Left cardiac atrium (tissue), 4 donors: ENCODE measurements at regions not wholly inside any gene's neighbourhood (a gene's known extent, or its start where the extent isn't known, plus 50 kb on each side); places are given as distances from the start of the nearest gene placed in this dataset.

ENCODE experiments used
- ATAC-seq, 2 donors: fragments of 200-7000 bp; cut with Tn5 transposase; one replicate each; pipeline ENCODE4 v1.9.1; 2020; ENCODE audit warnings: mild to moderate bottlenecking in 2 of 2, moderate library complexity in 2 of 2
- DNase-seq: peaks from one replicate; pipeline ENCODE4 v3.0.0-alpha.2; 2020
- intact Hi-C, 2 donors: fragments of 100-400 bp; cut with DNase I; formaldehyde crosslinking; loops; one replicate each; pipeline versions ENCODE4 v1.14.1 to v1.15.1; 2022 to 2023
- donor health status: DM: no; HTN: yes; CAD: no.
- donor health status: DM: no; HTN: yes; CAD: no; lungs with severe emphysema.
- donor health status: DM: yes; HTN: yes; CAD: no.
- donor health status: Dilated cardiomyopathy.

DNA sequence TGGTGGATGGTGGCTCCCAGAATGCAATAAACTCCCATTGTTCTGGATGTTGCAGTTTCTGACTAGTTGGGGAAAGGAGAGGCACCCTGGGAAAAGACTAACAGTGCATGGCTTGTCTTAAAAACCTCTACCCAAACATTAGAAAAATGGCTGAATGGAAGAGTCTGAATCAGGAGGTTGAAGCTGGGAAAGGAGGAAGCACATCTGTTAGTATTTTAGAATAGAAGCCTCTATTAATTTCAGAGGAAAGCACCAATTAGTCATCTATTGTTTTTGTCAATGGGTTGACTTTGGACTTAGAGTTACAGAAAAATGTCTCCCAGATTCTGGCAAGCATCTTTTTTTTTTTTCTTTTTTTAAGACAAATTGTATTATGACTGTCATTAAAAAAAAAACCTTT lies 56.1 kb upstream of the ELMO1 start:
- ATAC-seq (no peak), DNase-seq (no peak)
- intact Hi-C loops = loop anchor here in 1 of 2 donors (10.0 kb wide), 1 partner anchor 300 kb away; no protein-coding TSS in a partner anchor

DNA sequence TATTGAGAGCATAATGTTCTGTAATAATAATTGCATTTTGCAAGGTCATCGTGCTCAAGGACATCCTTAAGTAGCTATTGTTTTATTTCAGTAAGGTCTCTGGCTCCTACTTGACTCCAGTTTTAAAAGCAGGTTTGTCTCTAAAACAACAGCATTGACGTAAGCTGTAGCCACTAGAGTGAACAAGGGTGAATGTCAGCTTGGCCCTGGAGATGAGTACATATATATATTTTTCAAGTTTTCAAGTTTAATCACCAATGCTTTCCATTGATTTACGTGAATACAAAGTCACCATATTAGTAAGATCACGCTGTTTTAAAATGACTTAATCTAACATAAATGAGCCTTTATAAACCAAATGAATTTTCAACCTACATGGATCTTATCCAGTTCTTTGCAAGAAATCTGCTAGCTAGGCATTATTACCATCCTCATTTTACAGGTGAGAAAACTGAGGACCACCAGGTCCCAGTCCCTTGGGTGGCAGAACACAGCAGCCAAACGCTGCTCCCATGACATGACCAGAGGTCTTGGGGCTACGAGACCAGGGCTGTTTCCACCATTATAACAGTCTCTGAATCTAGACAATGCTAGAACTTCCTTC lies 57.2 kb upstream of the ELMO1 start:
- DNase-seq (no peak), ATAC-seq (no peak)
- intact Hi-C loops = loop anchor here in 1 of 2 donors (10.0 kb wide), 1 partner anchor 301 kb away; no protein-coding TSS in a partner anchor

DNA sequence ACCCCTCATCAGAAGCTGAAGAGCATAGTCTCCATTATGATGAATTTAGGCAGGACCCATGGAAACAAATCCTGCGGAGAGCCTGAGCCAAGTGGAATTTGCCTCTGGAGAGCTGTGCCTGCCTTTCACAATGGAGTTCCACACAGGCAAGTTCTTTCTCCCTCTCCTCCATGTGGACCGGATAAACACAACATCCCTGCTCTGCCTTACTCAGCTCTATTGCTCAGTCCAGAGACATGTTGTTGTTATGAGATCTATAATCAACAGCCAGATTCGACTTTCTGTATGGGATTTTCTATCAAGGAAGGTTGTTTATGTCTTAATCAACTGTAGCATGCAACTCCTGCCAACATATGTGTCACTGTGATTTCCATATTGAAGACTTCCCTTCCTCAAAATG lies 59.5 kb upstream of the ELMO1 start:
- intact Hi-C loops = loop anchor here in 1 of 2 donors (10.0 kb wide), 1 partner anchor 303 kb away; no protein-coding TSS in a partner anchor
- ATAC-seq = no peak
- DNase-seq = no peak

DNA sequence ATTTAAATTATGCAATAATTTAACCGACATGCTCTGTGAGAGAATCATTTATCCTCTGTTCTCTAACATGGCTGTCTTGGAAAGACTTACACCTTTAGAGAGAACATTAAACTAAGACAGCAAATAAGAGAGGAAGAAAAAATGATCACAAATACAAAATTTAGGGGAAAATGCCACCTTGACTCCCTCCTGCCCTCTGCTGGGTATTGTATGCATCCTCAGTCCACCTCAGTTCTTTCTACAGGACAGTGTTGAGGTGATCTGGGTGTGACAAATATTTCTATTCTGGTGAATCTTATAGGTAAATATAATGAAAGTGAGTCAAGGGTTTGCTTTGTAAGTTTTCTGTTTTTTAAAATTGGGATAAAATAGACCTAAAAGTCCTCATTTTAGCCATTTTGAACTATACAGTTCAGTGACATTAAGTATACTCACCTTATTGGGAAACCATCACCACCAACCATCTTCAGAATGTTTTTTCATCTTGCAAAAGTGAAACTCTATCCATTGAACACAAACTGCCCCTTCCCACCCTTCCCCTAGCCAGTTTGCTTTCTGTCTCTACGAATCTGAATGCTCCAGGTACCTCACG lies 61.5 kb upstream of the ELMO1 start:
- intact Hi-C loops = loop anchor here (5.0 to 10.0 kb wide), 2 partner anchors 285 to 322 kb away; no protein-coding TSS in a partner anchor
- ATAC-seq (no peak), DNase-seq (no peak)

DNA sequence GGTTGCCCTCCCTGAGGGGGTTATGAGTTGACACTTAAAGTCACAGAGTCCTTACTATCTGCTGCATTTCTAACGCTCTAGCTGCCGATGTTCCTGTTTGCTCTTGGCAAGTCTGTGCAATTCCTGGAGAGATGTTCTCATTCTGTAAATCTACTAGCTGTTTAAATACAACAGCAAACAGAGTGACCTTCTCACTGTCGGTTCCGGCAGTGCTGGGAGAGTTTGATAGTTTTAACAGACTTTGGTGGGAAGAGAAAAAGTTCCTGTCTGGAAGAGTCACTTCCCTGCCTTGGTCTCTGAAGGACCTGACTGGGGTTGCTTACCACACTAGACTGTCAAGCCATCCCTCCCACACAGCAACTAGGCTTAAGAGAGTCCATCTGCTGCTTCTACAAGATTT lies 63.3 kb upstream of the ELMO1 start:
- ATAC-seq (no peak), DNase-seq (no peak)
- intact Hi-C loops = loop anchor here (5.0 to 10.0 kb wide), 2 partner anchors 287 to 320 kb away; no protein-coding TSS in a partner anchor

DNA sequence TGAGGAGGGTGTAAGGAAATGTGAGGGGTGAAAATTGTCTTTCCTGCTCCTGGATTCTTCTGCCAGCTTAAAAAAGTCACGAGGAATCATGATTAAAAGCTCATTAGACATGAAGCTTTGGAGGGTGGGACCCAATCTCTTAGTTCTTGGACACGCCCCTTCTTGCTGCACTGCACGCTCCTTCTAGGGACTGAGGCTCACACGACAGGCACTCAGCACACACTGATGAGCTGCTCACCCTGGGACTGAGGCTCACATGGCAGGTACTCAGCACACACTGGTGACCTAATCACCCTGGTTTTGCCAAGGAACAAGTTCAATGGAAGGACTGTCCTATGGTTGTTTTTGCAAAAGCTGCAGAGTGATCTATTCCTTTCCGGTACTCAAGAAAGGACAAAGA lies 65.8 kb upstream of the ELMO1 start:
- ATAC-seq (no peak), DNase-seq (no peak)
- intact Hi-C loops = loop anchor here (5.0 to 10.0 kb wide), 2 partner anchors 290 to 318 kb away; no protein-coding TSS in a partner anchor

DNA sequence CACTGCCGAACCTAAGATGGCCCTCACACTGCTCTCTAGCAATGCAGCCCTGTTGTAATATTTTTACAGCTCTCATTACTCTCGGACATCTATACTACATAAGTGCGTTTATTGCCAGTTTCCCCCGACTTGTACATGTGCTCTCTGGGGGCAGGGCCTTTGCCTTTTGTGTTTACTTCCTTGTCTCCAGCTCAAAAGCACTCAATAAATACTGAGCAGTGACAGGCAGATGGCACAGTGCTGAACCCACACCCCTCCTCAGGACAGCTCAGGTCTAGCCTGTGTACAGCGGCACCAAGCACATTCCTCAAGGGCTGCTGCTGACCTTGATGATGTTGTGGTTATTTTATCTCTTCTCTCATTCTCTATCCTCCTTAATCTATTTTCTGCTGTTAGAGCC lies 68.0 kb upstream of the ELMO1 start:
- DNase-seq (no peak), ATAC-seq (no peak)
- intact Hi-C loops = loop anchor here in 1 of 2 donors (10.0 kb wide), 1 partner anchor 292 kb away; no protein-coding TSS in a partner anchor

DNA sequence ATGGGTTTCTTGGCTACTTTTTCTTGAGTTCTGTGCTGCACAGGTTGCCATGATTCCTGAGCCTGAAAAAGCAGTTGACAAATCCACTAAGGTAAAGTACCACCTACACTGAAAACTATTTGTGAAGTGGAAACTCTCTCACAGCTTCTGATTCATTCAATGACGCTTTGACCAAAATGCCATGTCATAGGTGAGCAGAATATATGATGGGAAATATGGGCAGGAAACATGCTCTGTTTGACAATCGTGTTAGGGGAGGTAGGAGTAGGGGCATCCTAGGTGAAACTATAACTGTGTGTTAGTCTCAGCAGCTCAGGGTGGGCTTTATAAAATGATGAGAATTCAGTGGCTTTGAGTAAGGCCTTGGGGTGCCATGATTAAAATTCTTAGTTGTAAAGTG lies 69.6 kb upstream of the ELMO1 start:
- ATAC-seq (no peak), DNase-seq (no peak)
- intact Hi-C loops = loop anchor here in 1 of 2 donors (10.0 kb wide), 1 partner anchor 293 kb away; no protein-coding TSS in a partner anchor

DNA sequence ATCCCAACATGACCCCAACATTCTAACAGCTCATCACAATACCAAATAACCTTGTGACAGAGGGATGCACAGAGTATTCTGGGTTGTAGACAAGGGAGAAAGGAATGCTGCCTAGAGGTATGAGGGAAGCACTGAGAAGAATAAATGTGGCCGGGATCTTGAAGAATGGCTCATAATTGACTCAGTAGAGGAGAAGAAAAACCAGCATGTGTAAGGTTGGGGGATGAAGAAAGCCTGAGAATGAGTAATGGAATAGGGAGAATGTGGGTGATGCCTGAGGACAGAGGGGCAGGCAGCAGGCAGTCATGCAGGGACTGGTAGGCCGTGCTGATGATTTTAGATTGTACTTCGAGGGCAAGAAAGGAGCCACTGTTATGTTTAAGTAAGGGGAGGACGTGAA lies 75.4 kb upstream of the ELMO1 start:
- ATAC-seq (no peak), DNase-seq (no peak)
- intact Hi-C loops = no loop called here

DNA sequence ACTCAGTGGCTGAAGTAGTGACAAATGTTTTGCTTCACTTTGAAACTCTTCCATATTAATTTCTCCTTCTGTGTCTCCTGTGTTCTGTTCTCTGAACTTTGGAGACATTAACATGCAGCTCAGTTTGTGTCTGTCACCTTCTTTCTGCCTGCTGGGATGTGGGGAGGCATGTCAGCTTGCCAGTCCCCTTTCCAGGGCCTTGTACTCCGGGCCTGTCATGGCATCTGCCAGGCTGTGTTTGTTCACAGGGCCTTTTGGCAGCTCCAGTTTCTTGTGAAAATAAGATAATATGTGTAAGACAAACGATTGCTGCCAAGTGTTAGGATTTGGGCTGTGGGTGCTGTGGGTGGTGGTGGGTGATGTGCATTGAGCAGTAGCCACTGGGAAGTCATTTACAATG lies 76.1 kb upstream of the ELMO1 start:
- intact Hi-C loops = no loop called here
- ATAC-seq (no peak), DNase-seq (no peak)

DNA sequence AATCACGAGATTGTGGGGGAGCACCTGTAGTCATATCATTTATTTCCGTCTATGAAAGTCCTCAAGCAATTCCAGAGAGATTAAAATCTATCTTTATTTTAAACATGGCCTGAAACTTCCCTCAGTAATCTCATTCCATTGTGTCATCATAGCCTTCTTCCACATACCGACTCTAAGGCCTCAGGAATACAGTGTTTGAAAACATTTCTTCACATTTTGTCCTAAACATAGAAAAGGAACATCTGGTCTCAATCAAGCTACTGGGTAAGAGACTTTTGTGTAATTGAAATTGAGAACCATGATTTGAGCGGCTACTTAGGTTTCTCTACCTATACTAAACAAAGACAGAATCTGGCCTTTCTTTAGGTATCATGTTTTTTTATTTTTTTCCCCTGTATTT lies 78.0 kb upstream of the ELMO1 start:
- DNase-seq = no peak
- intact Hi-C loops = no loop called here
- no peak for ATAC-seq

DNA sequence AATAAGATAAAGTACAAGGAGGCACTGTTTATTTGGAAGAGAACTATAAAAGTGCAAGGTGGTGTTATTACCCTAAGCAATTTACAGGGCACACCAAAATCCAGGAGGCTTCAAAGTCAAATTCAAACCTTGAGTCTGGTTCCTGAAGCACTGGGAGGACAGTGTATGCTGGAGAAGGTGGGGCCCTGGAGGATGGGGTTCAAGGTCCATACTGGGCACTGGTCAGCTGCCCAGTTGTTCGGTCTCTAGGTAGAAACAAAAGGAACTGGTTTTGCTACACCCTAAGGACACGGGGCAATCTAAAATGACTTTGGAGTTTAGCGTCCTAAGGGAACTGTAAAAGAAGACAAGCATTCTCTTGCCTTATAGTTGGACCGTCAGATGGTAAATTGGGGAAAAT lies 78.4 kb upstream of the ELMO1 start:
- intact Hi-C loops = no loop called here
- no peak for ATAC-seq
- no peak for DNase-seq

DNA sequence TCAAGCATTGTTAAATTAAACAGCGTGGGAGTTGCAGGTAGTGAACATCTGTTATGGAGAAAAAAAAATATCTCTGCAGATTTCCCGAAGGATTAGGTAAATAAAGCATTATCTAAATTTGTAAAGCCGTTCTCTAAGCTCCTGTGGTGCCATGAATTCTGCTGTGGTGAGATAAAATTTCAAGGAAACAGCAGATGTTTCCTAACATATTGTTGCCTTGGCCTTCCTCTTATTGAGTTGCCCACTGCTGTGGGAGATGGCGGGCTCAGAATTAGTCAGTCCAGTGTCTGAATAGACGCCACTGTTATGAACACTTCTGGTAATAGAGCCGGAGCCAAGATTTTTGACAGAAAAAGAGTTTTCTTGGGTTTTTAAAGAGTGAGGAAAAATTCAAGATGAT lies 82.6 kb upstream of the ELMO1 start:
- DNase-seq (no peak), ATAC-seq (peak; percentile 30 to 72)
- intact Hi-C loops = no loop called here

DNA sequence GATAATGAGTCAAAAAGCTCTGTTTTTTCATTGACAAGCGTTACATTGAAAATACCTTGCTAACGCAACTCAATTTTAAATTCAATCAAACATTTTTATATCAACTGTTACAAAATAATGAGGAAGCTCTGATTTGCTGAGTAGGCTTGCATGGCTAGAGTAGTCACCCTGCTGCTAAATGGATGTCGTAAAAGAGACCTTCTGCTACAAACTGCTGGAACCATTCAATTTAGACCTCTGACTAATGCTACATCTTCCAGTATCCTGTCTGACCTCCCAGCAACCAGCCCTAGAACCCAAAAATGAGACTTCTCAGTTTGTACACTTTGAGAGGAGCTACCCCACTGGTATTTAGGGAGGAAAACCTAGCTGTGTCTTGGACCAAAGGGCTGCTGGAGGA lies 84.0 kb upstream of the ELMO1 start:
- intact Hi-C loops = no loop called here
- DNase-seq = no peak
- ATAC-seq = no peak

DNA sequence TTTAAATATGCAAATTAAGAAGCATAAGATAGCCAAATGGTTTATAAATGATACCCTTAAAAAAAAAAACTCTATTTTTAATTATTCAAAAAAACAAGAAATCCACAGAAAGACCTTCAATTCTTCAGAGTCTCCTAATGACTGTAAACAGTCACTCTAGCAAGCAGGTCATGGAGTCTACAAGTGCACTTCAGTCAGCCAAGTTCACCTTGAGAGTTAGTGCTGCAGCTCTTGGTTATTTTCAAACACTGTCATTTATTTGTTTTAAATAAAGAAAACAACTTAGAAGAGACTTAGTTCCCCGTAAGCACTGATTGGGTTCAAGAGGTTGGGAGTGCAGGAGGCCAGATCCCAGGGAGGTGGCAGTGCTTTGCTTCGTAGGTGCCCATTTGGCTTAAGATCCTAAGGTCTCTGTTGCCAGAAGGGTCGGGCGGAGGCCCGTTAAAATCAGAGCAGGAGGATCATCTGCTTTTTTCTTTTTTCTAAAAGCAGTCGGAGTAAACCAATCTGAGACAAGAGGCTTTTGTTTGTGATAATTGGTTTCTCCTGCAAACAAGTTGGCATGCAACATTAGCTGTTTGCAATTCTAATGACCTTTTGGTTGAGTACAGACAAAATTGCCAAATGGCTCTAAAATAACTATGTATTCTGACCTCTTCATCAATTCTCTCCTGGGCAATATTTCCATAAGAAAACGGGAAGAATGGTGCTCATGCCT lies 86.4 kb upstream of the ELMO1 start:
- intact Hi-C loops = no loop called here
- DNase-seq (no peak), ATAC-seq (no peak)

DNA sequence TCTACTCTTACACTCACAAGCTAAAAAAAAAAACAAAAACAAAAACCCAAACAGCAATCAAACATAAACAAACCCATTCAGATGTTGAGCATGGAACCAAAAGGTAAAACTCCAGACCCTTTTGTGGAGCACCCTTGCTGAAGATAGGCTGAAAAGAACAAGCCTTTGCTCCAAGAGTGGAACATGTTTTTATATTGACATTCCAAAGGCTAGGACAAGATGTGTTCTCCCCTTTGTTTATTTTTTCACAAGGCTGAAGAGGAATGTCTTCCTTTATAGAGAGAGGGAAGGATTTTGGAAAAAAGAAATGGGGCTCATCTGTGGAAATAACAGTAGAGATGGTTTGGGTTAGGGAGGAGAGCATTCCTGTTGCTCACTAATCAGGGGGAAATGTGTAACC lies 87.2 kb upstream of the ELMO1 start:
- DNase-seq = no peak
- no peak for ATAC-seq
- intact Hi-C loops = no loop called here

DNA sequence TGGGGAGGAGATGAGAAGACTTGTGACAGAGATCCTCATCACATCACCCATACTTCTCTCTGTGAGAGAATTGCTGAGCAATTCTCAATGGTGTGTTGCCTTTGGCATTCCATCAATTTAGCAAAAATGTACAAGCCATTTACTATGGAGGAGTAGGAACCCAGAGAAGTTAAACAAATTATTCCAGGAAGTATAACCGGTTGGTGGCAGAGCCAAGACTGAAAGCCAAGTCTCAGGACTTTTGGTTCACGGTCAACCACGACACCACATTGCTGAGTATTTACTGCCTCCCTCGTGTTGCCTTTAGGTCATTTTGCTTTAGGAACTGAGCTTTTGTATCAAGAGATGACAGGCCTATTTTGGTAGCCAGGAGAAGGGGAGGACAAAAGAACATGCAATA lies 88.0 kb upstream of the ELMO1 start:
- intact Hi-C loops = no loop called here
- DNase-seq (no peak), ATAC-seq (no peak)

DNA sequence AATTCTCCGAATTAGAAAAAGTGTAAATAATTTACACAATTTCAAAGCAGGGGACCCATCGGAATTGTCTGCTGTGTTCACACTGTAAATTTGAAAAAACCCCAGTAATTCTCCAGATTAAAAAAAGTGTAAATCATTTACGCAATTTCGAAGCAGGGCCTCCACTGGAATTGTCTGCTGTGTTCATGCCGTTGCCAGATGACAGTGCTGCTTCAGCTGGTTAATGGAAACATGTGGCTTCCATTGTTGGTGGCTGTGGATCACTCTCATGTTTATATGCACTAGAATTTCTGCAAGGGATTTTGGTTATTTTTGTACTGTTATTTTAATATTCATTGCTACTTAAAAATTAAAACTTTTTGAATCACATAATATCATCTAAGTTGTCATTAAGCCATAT lies 88.8 kb upstream of the ELMO1 start:
- ATAC-seq = no peak
- intact Hi-C loops = no loop called here
- DNase-seq = no peak

DNA sequence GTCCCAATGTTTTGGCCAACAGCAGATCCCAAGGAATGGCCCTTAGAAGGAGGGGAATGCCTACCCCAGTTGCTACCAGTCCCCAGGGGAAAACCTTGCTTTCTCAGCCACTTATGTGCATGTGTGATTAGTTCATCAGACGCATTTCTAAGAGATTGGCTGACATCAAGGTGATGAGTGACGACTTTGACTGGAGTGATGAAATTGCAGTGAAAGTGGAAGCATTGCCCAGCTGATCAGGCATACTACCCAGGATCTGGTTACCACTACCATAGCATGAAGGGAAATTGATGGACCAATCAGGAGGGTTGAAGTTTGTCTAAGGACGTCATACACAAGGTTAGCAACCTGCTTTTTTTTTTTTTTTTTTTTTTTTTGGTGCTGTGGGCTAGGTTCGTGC lies 90.3 kb upstream of the ELMO1 start:
- ATAC-seq = no peak
- no peak for DNase-seq
- intact Hi-C loops = no loop called here

DNA sequence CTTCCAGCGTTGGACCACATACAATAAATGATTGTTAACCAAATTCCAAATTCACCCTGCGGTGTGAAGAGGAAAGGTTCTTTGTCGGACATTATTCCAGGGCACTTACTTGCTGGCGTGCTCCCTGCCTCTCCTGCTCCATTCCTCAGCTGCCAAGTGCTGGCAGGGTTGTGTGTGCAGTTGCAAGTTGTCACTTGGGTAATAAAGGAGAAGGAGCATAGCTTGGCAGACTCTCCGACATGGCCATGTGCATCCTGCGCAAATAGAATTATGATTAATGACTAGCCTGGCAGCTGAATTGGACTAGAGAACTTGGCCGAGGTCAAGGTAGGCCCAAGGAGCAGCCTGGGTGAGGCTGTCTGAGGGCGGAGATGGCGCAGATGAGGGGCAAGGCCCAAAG lies 92.3 kb upstream of the ELMO1 start:
- DNase-seq (no peak), ATAC-seq (peak in 1 of 2 donors; percentile 55)

More for the DNA sequence above, 92.3 kb upstream of the ELMO1 start:
- intact Hi-C loops = no loop called here
